ENCODE measurements at regions not wholly inside any gene's neighbourhood (a gene's known extent, or its start where the extent isn't known, plus 50 kb on each side); places are given as distances from the start of the nearest gene placed in this dataset.
A peak's percentile ranks its signal among the peaks of the same experiment; 100 is the strongest.

DNA sequence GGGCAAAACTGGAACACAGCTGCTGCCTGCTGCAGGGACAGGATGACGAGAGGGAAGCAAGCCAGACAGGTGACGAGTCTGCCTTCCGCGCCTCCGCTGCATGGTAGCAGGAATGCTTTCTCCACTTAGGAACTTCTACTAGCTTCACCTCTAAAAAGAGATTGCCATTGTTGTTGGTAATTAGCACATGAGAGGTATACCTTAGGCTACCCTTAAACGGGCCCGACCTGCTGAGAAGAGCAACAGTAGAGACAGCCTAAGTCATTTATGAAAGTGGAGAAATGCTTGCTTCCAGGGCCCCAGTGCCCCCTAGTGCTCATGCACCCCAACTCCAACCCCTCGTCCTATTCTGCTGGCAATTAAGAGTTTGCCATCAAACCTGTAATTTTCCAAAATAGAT is 96.9 kb upstream of the AKT3 start:
- TF ChIP-seq, protein P1, sequence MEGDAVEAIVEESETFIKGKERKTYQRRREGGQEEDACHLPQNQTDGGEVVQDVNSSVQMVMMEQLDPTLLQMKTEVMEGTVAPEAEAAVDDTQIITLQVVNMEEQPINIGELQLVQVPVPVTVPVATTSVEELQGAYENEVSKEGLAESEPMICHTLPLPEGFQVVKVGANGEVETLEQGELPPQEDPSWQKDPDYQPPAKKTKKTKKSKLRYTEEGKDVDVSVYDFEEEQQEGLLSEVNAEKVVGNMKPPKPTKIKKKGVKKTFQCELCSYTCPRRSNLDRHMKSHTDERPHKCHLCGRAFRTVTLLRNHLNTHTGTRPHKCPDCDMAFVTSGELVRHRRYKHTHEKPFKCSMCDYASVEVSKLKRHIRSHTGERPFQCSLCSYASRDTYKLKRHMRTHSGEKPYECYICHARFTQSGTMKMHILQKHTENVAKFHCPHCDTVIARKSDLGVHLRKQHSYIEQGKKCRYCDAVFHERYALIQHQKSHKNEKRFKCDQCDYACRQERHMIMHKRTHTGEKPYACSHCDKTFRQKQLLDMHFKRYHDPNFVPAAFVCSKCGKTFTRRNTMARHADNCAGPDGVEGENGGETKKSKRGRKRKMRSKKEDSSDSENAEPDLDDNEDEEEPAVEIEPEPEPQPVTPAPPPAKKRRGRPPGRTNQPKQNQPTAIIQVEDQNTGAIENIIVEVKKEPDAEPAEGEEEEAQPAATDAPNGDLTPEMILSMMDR (IDR thresholded peaks at IDR 0.05; ENCODE audit: low read length), result peak; percentile 20
- TF ChIP-seq EZH2 (optimal IDR thresholded peaks at IDR 0.05; ENCODE audit: low read depth, low read length) (no peak), EZH2phosphoT487 (IDR thresholded peaks at IDR 0.05; ENCODE audit: low read length) (no peak)

All from MM.1S (cell line).